ENCODE measurements at regions not wholly inside any gene's neighbourhood (a gene's known extent, or its start where the extent isn't known, plus 50 kb on each side); places are given as distances from the start of the nearest gene placed in this dataset.

GRCh38 chr10:58089739-58090138 lies 178.0 kb downstream of the IPMK start:
- H3K4me3 ChIP-seq (ENCODE audit: low read length): no peak overlapping the region
- no peak for DNase-seq (ENCODE audit: low read depth)

GRCh38 chr10:58087896-58088295 lies 179.8 kb downstream of the IPMK start:
- no peak for TF ChIP-seq CTCF (conservative IDR thresholded peaks at IDR 0.05; ENCODE audit: low read length)
- H3K4me3 ChIP-seq (ENCODE audit: low read length): no peak overlapping the region
- no peak for DNase-seq (ENCODE audit: low read depth)

More at GRCh38 chr10:58089739-58090138, 178.0 kb downstream of the IPMK start:
- no peak for TF ChIP-seq CTCF (conservative IDR thresholded peaks at IDR 0.05; ENCODE audit: low read length)

GRCh38 chr10:58086763-58087150 lies 180.9 kb downstream of the IPMK start:
- DNase-seq (ENCODE audit: low read depth): no peak
- H3K4me3 ChIP-seq (ENCODE audit: low read length): no peak overlapping the region
- TF ChIP-seq CTCF (conservative IDR thresholded peaks at IDR 0.05; ENCODE audit: low read length): no peak

- no peak overlapping the region for H3K4me3 ChIP-seq (ENCODE audit: low read length)
- DNase-seq (ENCODE audit: low read depth): no peak
- TF ChIP-seq CTCF (conservative IDR thresholded peaks at IDR 0.05; ENCODE audit: low read length): no peak
These were observed 181.4 kb downstream of the IPMK start for GRCh38 chr10:58086144-58086762.

GRCh38 chr10:58082248-58082647 lies 185.4 kb downstream of the IPMK start:
- TF ChIP-seq CTCF (conservative IDR thresholded peaks at IDR 0.05; ENCODE audit: low read length): no peak
- no peak for DNase-seq (ENCODE audit: low read depth)
- no peak overlapping the region for H3K4me3 ChIP-seq (ENCODE audit: low read length)

GRCh38 chr10:58081353-58081752 lies 186.3 kb downstream of the IPMK start:
- TF ChIP-seq CTCF (conservative IDR thresholded peaks at IDR 0.05; ENCODE audit: low read length): no peak
- DNase-seq (ENCODE audit: low read depth): no peak
- no peak overlapping the region for H3K4me3 ChIP-seq (ENCODE audit: low read length)

- DNase-seq (ENCODE audit: low read depth): no peak
- H3K4me3 ChIP-seq (ENCODE audit: low read length): no peak overlapping the region
- no peak for TF ChIP-seq CTCF (conservative IDR thresholded peaks at IDR 0.05; ENCODE audit: low read length)
These were observed 188.2 kb downstream of the IPMK start for GRCh38 chr10:58079461-58079860.

All from AG10803 (cell line).